NT2/D1 (cell line): ENCODE measurements at regions not wholly inside any gene's neighbourhood (a gene's known extent, or its start where the extent isn't known, plus 50 kb on each side); places are given as distances from the start of the nearest gene placed in this dataset.

ENCODE experiments used
- DNase-seq: peaks from one replicate; pipeline ENCODE4 v3.0.0-alpha.2; 2011; ENCODE audit warnings: low read depth, low spot score
- H3K27me3 ChIP-seq: 2 replicates; pipeline ENCODE4 v1.6.0; 2011; ENCODE audit warnings: mild to moderate bottlenecking; ENCODE audit not compliant: insufficient read length, insufficient read depth
- H3K36me3 ChIP-seq: 2 replicates; pipeline ENCODE4 v1.6.1; 2011; ENCODE audit warnings: mild to moderate bottlenecking, low read length, mixed read lengths; ENCODE audit not compliant: insufficient read depth, insufficient read length
- H3K4me1 ChIP-seq: 2 replicates; pipeline ENCODE4 v1.5.1; 2011; ENCODE audit not compliant: insufficient read depth, insufficient read length
- H3K4me3 ChIP-seq: 2 replicates; pipeline ENCODE4 v1.5.1; 2011; ENCODE audit warnings: low read depth; ENCODE audit not compliant: insufficient read length
- H3K9ac ChIP-seq: 2 replicates; pipeline ENCODE4 v1.6.0; 2011; ENCODE audit warnings: low read depth; ENCODE audit not compliant: insufficient read length
- H3K9me3 ChIP-seq: 2 replicates; pipeline ENCODE4 v1.5.1; 2011; ENCODE audit warnings: mild to moderate bottlenecking, low read length; ENCODE audit not compliant: insufficient read depth
- SUZ12 ChIP-seq: IDR thresholded peaks from 2 replicates; pipeline ENCODE4 v1.6.1; 2011; ENCODE audit not compliant: insufficient read length, insufficient read depth; ENCODE audit errors: extremely low read depth
- YY1 ChIP-seq: IDR thresholded peaks from 2 replicates; pipeline ENCODE4 v1.6.1; 2011; ENCODE audit not compliant: insufficient read length, insufficient read depth
- ZNF274 ChIP-seq: IDR thresholded peaks from 2 replicates; pipeline ENCODE4 v1.6.1; 2011; ENCODE audit warnings: mild to moderate bottlenecking, low read depth, low read length

- no peak overlapping the region for H3K9ac ChIP-seq
- H3K4me3 ChIP-seq = no peak overlapping the region
- H3K9me3 ChIP-seq = no peaks in the 10 kb centered on the region
- no peaks in the 10 kb centered on the region for H3K27me3 ChIP-seq
- H3K36me3 ChIP-seq = no peaks in the 10 kb centered on the region
- TF ChIP-seq ZNF274 (no peak), YY1 (no peak), SUZ12 (no peak)
- no peaks in the 10 kb centered on the region for H3K4me1 ChIP-seq
- DNase-seq = no peak
These were observed 97.4 kb downstream of the DDX1 start for GRCh38 chr2:15688924-15689568.

- Histone ChIP-seq H3K4me3 (no peak overlapping the region), H3K9me3 (no peaks in the 10 kb centered on the region), H3K27me3 (no peaks in the 10 kb centered on the region), H3K9ac (no peak overlapping the region), H3K36me3 (no peaks in the 10 kb centered on the region), H3K4me1 (no peaks in the 10 kb centered on the region)
- TF ChIP-seq ZNF274 (no peak), YY1 (no peak), SUZ12 (no peak)
- DNase-seq = no peak
These were observed 98.0 kb downstream of the DDX1 start for GRCh38 chr2:15689654-15690053.

- TF ChIP-seq YY1 (no peak), ZNF274 (no peak), SUZ12 (no peak)
- H3K9me3 ChIP-seq = no peaks in the 10 kb centered on the region
- no peak for DNase-seq
These were observed 100.1 kb downstream of the DDX1 start for GRCh38 chr2:15691586-15692310.

GRCh38 chr2:15692551-15693377 lies 101.1 kb downstream of the DDX1 start:
- Histone ChIP-seq H3K4me3 (no peak overlapping the region), H3K9ac (no peak overlapping the region), H3K4me1 (no peaks in the 10 kb centered on the region), H3K9me3 (no peaks in the 10 kb centered on the region; the same call in 1 of the 2 replicates), H3K27me3 (no peaks in the 10 kb centered on the region), H3K36me3 (no peaks in the 10 kb centered on the region)
- no peak for DNase-seq
- no peak for TF ChIP-seq YY1
- no peak for TF ChIP-seq ZNF274

More at GRCh38 chr2:15691586-15692310, 100.1 kb downstream of the DDX1 start:
- no peak overlapping the region for H3K4me3 ChIP-seq
- H3K9ac ChIP-seq = no peak overlapping the region
- H3K4me1 ChIP-seq = no peaks in the 10 kb centered on the region
- no peaks in the 10 kb centered on the region for H3K36me3 ChIP-seq
- H3K27me3 ChIP-seq = no peaks in the 10 kb centered on the region

- H3K4me1 ChIP-seq = no peaks in the 10 kb centered on the region
- H3K36me3 ChIP-seq = no peaks in the 10 kb centered on the region
- no peaks in the 10 kb centered on the region; the same call in 1 of the 2 replicates for H3K9me3 ChIP-seq
- H3K4me3 ChIP-seq = no peak overlapping the region
- H3K9ac ChIP-seq = no peak overlapping the region
- DNase-seq = no peak
- TF ChIP-seq SUZ12 (no peak), ZNF274 (no peak), YY1 (no peak)
- H3K27me3 ChIP-seq = no peaks in the 10 kb centered on the region
These were observed 101.7 kb downstream of the DDX1 start for GRCh38 chr2:15693382-15693781.

GRCh38 chr2:15693926-15694588 lies 102.4 kb downstream of the DDX1 start:
- H3K4me1 ChIP-seq = no peaks in the 10 kb centered on the region
- H3K36me3 ChIP-seq = no peaks in the 10 kb centered on the region
- no peaks in the 10 kb centered on the region for H3K27me3 ChIP-seq
- no peak for TF ChIP-seq YY1
- no peak for TF ChIP-seq SUZ12
- TF ChIP-seq ZNF274 = no peak
- H3K4me3 ChIP-seq = no peak overlapping the region
- no peak overlapping the region for H3K9ac ChIP-seq
- DNase-seq = no peak
- no peaks in the 10 kb centered on the region; the same call in 1 of the 2 replicates for H3K9me3 ChIP-seq
